MM.1S (cell line): ENCODE measurements at regions not wholly inside any gene's neighbourhood (a gene's known extent, or its start where the extent isn't known, plus 50 kb on each side); places are given as distances from the start of the nearest gene placed in this dataset.

Experiments used
- CTCF ChIP-seq: fragments of 300-600 bp; sonication (generic); IDR thresholded peaks from 2 replicates; pipeline ENCODE4 v1.5.1; 2016; ENCODE audit warnings: antibody characterized with exemption, low read length, mixed read lengths
- EZH2phosphoT487 ChIP-seq: fragments of 300-600 bp; sonication (generic); IDR thresholded peaks from 2 replicates; pipeline ENCODE4 v1.6.1; 2018; ENCODE audit warnings: antibody characterized with exemption, low read length

GRCh38 chr4:28518561-28519165 lies 1658.0 kb downstream of the STIM2 start:
- TF ChIP-seq CTCF (no peak), EZH2phosphoT487 (no peak)
